NCI-H1694 (cell line): ENCODE measurements at regions not wholly inside any gene's neighbourhood (a gene's known extent, or its start where the extent isn't known, plus 50 kb on each side); places are given as distances from the start of the nearest gene placed in this dataset.

Experiments
- DNase-seq: peaks from one replicate; lab custom pipeline; 2025; lab: John Stamatoyannopoulos, UW

DNA sequence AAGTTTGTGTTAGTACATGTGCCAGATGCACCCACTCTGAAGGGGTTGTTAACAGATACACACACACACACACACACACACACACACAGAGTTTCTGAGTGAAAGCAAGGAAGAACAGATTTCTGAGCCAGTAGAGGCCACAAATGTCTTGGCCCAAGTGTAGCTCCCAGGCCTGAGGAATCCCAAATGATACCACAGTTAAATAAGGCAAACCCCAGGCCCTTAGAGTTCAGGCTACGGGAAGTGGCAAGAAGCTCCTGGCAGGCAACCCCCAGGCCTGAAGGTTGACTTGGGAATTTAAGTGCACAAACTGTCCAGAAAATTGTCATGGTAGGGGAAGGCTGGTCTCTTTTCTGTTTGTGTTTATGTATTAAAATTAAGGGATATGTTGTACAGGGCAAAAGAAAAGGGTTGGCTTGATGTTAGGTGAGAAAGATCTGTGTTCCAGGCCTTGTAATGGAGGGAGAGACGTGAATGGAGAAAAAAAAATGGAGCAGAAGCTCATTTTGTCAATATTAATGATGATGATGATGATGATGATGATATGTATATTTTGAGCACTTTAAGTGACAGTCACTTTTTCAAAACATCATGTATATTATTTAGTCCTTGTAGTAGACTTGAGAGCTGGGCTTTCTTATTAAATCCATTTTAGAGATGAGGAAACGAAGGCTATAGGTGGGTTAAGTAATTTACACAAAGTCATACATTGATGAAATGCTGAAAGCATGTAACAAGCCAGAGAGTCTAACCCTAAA lies 317.0 kb upstream of the JAG1 start:
- no peak for DNase-seq

- no peak for DNase-seq
These were observed 318.9 kb upstream of the JAG1 start for GRCh38 chr20:10992731-10993130.

DNA sequence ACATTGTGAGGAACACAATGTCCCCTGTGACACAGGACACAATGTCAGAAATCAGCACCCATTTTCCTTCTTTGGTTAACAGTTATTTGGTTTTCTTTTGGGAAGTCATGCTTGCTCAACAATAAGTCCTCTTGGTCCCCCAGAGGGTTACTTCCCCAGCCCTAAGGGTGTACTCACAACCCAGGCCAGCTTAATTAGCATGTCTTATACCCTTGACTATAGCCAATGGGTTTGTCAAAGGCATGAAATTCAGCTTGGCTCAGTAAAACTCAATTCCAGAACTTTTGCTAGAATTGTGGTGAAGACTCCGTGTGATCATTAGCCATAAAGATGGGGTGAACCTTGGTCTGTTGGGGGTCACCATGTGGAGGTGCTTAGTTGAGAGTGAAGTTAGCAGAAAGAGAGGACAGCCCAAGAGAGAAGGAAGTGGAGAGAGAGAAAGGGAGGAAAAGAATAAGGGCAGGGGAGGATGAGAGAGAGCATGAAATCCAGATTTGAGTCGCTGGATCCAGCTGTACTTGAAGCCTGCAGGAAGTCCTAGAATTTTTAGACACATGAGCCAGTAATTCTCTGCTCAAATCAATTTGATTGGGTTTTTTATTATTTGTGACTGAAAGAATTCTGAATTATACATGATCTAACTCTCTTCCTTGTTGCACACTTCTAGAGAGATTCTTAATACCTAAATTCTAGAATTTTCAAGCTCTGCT lies 321.3 kb upstream of the JAG1 start:
- DNase-seq: no peak

DNA sequence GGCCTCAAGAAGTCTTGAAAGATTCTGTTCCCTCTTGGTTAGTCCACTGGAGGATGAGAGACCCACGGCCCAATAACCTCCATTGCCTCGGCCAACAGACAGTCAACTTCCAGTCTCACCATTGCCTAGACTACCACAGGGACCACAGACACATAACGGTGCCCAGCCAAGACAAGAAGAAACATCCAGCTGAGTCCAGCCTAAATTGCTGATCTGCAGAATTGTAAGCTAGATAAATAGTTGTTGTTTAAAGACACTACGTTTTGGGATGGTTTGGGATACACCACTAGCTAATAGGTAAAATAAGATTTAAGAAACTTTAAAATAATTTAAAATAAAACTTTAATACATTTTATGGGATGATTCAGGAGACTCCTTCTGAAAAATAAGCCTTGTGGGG lies 324.7 kb upstream of the JAG1 start:
- no peak for DNase-seq

DNA sequence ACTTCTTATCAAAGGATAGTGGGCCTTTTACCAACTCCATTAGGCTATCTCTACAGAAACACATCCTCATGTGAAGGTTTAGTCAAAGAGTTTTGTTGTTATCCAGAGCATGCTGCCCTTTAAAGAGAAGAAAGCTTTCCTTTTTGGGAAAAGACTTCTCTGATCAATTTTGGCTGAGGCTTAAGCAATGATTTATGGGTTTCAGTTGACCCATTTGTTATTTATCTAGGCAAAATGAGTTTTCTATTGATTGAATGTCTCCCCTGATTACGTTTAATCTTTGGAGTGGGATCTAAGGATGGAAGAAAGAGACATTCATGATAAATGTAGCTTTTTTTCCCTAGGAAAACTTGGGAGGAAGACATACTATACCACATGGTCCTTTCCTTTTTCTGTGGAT lies 326.6 kb upstream of the JAG1 start:
- no peak for DNase-seq

DNA sequence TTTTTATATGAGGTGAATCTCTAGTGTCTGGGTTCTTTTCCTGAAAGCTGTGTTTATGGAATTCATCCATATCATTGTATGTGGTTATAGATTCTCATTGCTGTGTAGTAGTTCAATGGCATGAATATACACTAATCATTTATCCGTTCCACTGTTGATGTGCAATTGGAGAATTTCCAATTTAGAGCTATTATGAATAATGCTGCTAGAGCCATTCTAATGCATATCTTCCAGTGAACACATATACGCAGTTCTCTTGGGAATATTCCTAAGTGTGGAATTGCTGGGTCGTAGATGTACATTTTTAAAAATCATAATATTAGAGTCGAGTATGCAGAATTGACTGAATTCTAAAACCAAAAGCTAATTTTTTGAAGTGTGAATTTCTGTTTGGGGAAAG lies 327.5 kb upstream of the JAG1 start:
- no peak for DNase-seq

- no peak for DNase-seq
These were observed 328.2 kb upstream of the JAG1 start for GRCh38 chr20:11001764-11002540.

- DNase-seq: no peak
These were observed 329.5 kb upstream of the JAG1 start for GRCh38 chr20:11003341-11003740.

GRCh38 chr20:11008444-11009033 lies 334.7 kb upstream of the JAG1 start:
- DNase-seq: no peak

DNA sequence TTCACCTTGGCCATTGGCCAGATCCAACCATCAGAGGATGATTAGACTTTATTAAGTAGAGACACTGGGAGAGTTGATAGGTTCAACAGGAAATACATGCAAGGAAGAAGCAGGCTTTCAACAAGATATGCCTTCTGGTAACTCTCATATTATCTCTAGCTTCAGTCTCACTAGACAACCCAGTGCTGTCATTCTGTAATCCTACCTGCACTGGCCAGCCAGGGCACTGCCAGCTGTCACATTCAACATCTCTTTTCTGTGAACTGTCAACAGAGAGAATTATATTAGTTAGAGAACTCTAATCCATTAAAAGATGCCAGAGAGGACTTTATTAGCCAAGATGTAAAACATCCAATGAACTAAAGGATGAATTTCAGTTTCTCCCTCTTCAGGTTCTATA lies 337.9 kb upstream of the JAG1 start:
- no peak for DNase-seq

DNA sequence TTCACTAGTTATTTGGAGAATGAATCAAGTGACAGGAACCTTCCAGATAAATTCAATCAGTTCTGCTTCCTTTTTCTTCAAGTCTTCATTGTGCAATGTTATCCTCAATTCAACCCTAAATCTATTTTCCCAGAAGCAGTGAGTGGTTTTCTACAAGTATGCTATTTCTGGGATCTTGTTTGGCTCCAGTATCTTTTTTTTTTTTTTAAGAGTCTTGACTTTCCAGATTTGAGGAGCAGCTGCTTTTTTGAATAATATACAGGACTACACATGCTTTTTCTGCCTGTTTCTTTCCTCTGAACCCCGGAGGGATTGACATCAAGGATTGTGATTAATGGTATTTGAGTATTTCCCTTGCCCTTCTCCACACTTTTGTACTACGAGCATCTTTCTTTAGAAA lies 339.2 kb upstream of the JAG1 start:
- no peak for DNase-seq

DNA sequence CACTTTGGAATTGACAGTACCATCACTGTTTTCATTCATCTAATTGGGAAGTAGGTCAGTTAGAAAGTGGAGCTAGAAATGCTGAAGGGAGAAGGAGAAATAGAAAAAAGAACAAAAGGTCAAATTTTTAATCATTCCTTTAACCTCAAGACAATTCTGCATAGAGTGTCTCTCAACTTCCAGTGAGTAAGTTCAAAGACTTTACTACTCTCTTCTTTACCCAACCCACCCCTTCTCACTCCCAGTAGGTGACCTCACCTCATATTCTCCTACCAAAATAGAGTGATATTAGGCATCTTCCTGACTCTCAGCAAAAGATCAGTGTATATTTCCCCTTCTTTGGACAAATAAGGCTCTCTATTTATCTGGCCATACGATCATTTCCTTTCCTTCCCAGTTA lies 340.0 kb upstream of the JAG1 start:
- DNase-seq: no peak

- DNase-seq: no peak
These were observed 341.6 kb upstream of the JAG1 start for GRCh38 chr20:11015440-11015839.

DNA sequence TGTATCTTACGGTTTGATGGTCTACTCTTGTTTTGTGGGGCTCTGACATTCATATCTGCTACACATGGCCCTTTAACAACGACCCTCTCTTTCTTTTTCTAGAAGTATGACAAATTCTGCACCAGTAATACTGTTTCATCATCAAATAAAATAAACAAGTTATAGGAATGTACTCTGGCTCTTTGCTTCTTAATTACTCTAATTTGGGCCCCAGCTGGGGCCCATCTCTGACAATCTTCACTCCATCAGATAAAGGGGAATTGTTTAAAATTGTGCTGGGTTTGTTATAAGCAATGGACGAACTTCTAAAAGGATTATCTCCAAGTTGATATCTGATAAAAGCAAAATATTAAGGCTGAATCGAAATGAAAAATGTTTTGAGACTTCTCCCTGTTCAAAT lies 343.6 kb upstream of the JAG1 start:
- DNase-seq: no peak

DNA sequence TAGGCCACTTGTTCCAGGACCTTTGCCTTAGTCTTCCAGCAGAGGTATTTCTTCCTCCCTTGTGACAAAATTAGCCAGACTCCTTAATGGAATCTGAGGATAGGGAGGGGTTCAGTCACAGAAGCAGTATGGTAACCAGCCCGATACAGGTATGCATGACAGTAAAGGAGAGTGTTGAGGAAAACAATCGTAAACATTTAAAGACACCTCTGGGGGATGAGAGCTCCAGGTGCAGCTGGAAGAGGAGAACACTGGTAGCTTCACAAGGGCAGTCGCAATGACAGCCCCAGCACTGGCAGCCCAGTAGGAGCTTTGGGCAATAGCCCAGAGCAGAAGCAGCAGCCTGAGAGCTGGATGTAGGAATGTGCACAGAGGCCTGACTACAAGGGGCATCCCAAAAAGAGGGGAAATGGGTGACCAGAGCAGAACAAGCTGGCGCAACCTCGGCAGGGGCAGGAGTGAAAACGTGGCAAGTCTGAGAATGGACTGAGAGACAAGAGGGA lies 344.9 kb upstream of the JAG1 start:
- no peak for DNase-seq

DNA sequence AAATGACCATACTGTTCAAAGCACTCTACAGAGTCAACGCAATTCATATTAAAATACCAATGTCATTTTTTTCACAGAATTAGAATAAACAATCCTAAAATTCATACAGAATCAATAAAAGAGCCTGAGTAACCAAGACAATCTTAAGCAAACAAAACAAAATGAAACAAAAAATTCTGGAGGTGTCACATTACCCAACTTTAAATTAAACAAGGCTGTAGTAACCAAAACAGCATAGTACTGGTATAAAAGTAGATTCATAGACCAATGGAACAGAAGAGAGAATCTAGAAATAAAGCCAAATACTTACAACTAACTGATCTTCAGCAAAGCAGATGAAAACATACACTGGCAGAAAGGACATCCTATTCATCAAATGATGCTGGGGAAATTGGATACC lies 346.9 kb upstream of the JAG1 start:
- DNase-seq: no peak

DNA sequence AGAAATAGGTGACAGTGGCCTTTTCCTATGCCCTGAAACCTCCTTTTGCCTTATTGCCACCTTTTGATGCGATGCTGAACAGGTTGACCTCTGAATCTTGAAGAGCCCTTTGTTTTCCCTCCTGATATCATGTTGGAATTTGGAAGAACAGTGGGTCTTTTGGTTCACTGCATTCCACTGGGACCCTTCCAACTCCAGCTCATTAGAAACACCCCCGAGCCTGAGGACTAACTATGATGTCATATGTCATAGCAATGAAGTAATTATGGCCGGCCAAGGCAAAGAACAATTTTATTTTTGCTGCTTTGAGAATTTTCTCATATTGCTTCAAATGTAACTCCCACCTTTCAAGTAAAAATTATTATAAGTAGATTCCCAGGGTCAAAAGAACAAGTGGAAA lies 353.4 kb upstream of the JAG1 start:
- DNase-seq: no peak

- no peak for DNase-seq
These were observed 356.6 kb upstream of the JAG1 start for GRCh38 chr20:11030351-11030750.

DNA sequence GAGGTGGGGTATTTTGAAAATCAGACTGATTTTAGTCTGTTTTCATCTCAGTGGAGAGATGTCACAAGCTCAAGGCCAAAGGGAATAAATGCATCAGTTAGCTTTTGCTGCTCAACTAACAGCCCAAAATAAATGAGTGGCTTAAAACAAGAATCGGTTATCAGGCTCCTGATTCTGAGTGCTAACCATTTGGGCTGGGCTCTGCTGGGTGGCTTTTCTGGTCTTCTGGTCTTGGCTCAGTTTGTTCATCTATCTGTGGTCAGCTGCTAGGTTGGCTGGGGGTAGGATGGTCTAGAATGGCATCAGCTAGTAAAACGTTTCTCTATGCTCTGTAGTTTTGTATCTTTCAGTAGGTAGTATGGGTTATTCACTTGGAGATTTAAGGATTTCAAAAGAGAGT lies 357.5 kb upstream of the JAG1 start:
- DNase-seq: no peak

GRCh38 chr20:11032611-11033010 lies 358.8 kb upstream of the JAG1 start:
- DNase-seq: no peak

- DNase-seq: no peak
These were observed 360.2 kb upstream of the JAG1 start for GRCh38 chr20:11034025-11034424.

- DNase-seq: no peak
These were observed 361.4 kb upstream of the JAG1 start for GRCh38 chr20:11035211-11035610.

DNA sequence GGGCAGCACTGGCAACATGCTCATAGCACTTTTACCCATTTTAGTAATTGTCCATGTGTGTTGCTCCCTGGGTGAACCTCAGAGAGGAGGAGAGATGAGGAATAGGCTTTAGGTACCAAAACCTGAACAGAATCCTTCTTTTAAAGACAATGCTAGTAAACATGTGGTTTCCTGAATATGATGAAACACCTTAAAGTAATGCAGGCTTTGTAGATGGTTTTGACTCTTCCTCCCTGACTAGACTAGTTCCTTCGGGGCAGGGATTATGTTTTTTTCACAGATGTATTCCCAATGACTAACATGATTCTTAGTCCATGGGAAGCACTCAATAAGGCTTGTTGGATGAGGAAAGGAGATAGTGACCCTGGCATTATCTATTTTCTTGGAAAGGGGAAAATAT lies 367.6 kb upstream of the JAG1 start:
- DNase-seq: no peak
